GM19238 (cell line): ENCODE measurements at regions not wholly inside any gene's neighbourhood (a gene's known extent, or its start where the extent isn't known, plus 50 kb on each side); places are given as distances from the start of the nearest gene placed in this dataset.

Source experiments
- DNase-seq: peaks from one replicate; pipeline ENCODE4 v3.0.0; 2011; ENCODE audit warnings: low spot score; ENCODE audit not compliant: insufficient read length

- DNase-seq, result no peak
Measured at GRCh38 chr1:115425442-115425841, 87.4 kb upstream of the NGF start.

GRCh38 chr1:115423776-115424175 is 85.7 kb upstream of the NGF start:
- no peak for DNase-seq

- DNase-seq, result no peak
Measured at GRCh38 chr1:115419571-115419970, 81.5 kb upstream of the NGF start.

GRCh38 chr1:115413621-115414020 is 75.6 kb upstream of the NGF start:
- DNase-seq, result no peak

- no peak for DNase-seq
Measured at GRCh38 chr1:115413208-115413607, 75.2 kb upstream of the NGF start.

GRCh38 chr1:115412733-115413132 is 74.7 kb upstream of the NGF start:
- DNase-seq, result no peak

- DNase-seq, result no peak
Measured at GRCh38 chr1:115412286-115412685, 74.2 kb upstream of the NGF start.

GRCh38 chr1:115411371-115412063 is 73.5 kb upstream of the NGF start:
- DNase-seq, result no peak

GRCh38 chr1:115409094-115410015 is 71.3 kb upstream of the NGF start:
- no peak for DNase-seq

GRCh38 chr1:115408533-115408932 is 70.5 kb upstream of the NGF start:
- no peak for DNase-seq

GRCh38 chr1:115404911-115405310 is 66.9 kb upstream of the NGF start:
- DNase-seq, result no peak

GRCh38 chr1:115402753-115403184 is 64.7 kb upstream of the NGF start:
- no peak for DNase-seq

GRCh38 chr1:115401676-115402075 is 63.6 kb upstream of the NGF start:
- DNase-seq, result no peak

- DNase-seq, result no peak
Measured at GRCh38 chr1:115400891-115401290, 62.8 kb upstream of the NGF start.

- no peak for DNase-seq
Measured at GRCh38 chr1:115400426-115400825, 62.4 kb upstream of the NGF start.

- DNase-seq, result no peak
Measured at GRCh38 chr1:115398745-115399144, 60.7 kb upstream of the NGF start.
